ENCODE measurements at regions not wholly inside any gene's neighbourhood (a gene's known extent, or its start where the extent isn't known, plus 50 kb on each side); places are given as distances from the start of the nearest gene placed in this dataset.
"Not testable (repeated sequence)": the region's sequence is repeated elsewhere in the genome, so short reads cannot be mapped to it uniquely, and the experiment has no call there.

DNA sequence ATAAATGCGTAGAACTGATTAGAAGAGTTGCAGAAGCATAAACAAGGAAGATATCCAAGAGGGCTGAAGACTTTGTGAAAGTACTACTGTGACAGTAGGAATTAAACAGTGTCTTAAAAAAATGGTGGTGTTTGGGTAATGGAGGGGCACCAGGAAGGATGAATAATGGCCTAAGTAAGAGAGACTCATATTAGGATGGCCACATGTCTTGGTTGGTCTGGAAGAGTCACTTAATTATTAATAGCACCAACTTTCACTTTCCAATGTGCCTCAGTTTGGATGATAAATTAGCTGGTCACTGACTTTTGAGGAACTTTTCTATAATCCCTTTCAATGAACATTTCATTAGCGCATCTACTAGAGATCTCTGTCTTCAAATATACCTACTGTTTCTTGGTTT, 372.2 kb downstream of the NYAP2 start:
- DNase-seq, result no peak

DNA sequence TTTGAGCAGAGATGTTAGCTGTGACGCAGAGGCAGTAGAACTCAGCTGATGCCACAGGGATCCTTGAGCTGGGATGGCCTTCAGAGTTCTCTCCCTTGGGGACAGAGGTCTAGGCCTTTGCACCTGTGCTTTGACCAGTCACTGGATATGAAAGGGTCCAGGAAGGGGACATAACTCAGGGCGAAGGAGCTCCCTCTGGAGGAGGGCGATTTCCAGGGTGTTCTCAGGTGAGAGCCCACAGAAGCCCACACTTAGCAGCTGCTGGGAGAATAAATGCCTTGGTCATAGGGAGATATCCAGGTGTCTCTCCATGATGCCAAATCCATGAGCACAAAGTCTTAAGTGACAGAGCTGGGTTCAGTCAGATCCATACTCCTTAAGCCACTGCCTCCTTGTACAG, 369.2 kb downstream of the NYAP2 start:
- DNase-seq, result no peak

DNA sequence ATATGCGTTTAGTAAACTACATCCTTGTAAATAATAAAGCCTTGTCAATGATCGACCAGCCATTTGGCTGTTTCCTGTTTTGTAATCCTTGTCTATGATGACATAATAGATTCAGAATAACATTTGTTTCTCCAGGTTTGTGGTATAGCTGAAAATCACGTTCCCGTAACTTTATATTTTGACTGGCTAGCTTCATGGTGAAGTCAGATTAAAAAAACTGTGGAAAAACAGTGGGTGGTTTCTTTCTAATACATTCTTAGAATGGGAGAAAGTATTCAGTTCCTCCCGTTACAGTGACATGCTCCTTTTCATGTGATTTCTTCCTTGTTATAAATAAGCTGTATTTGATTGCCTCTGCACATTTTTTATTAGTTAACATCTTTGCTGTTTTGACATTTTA, 366.9 kb downstream of the NYAP2 start:
- no peak for DNase-seq

DNA sequence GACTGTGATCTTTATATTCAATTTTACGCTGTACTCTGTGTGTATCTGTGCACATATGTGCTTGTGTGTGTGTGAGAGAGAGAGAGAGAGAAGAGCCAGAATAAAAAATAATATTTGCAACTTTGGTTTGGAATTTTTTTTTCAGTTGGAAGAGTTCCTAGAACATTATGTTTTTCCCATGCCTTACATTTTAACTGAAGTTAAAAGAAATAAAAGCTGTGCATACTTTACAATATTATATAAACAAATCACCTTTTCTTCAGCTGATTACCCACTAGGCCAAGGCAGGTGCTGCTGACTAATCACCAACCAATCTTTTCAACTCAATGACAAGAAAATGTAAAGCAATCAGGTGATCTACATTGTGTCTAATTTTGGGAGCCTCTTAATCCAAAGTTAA, 366.3 kb downstream of the NYAP2 start:
- DNase-seq, result no peak

DNA sequence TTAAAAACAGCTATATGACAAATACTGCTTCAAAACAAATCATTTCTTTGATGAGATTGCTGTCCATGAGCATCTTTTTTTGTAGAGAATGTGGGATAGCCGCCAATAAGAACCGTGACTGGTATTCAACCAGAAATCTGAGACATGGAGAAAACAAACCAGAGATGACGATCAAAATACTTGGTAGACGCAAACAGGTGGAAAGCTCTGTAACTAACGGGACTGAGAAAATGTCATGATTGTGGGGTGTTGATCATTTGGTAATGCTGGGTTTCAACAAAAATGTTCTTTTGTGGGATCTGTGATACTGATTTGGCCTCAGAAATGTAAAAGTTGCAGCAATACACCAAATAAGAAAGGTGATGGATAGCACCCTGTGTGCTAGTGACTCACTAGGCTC, 364.8 kb downstream of the NYAP2 start:
- no peak for DNase-seq

GRCh38 chr2:225763711-225764110, 364.2 kb downstream of the NYAP2 start:
- DNase-seq, result no peak

DNA sequence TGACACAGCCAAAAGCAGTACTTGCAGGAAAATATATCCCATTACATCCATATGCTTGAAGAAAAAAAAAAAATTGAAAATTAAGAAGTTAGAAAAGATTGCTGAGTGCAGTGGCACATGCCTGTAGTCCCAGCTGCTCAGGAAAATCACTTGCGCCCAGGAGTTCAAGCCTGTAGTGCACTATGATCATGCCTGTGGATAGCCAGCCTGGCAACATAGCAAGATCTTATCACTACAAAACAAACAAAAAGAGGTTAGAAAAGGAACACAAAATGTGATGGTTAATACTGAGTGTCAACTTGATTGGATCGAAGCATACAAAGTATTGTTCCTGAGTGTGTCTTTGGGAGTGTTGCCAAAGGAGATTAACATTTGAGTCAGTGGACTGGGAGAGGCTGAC, 361.9 kb downstream of the NYAP2 start:
- no peak for DNase-seq

DNA sequence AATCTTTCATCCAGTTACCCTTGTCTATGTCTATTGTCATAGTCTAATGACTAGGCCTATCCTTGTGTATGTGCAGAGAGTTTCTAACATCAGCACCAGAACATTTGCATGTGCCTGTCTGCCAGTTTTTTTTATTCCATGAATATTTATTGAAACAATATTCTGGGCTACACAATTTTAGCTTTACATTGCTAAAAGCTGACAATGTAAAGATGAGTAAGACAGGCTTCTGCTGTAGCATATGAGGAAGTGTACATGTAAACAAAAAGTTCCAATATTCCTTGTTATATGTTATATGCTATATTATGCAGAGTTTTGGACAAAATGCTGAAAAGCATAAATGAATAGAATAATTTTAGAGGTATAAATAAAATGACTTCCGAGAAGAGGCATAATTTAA, 357.7 kb downstream of the NYAP2 start:
- DNase-seq, result no peak

DNA sequence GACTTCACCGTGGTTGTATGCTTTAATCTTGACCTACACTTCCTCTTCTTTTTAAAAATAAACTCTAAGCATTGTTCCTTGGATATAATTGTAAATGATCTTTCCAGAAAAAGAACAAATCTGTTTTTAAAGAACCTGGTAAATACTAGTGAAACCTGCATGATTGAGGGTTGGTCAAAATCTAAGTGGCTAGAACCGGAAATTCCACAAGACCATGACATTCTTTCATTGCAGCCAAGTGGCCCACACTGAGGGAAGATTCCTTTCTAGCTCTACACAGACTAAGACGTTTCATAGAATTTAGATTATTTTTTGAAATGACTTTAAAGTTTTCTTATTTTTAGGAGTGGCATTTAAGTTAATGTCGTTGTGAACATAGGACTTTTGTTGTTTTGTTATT, 356.7 kb downstream of the NYAP2 start:
- no peak for DNase-seq

DNA sequence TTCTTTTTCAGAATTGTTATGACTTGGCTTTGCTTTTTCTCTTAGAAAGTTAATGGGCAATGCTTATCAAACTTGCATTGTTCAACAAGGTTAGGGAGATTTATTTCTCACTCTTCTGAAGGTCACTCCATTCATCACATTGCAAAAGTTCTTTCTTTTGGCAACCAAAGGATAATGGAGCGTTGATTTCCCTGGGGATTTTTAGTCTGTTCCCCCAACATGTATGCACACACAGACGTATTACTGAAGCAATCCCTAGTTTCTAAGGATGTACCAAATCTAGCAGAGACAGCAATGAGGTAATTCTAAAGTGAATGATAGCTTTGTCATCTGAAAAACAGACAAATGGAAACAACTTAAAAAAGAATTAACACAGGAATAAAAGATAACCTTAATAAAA, 349.1 kb downstream of the NYAP2 start:
- no peak for DNase-seq

- DNase-seq, result not testable (repeated sequence)
Observed at GRCh38 chr2:225743996-225744395, 344.5 kb downstream of the NYAP2 start.

- no peak for DNase-seq
Observed at GRCh38 chr2:225742487-225742886, 343.0 kb downstream of the NYAP2 start.

- DNase-seq, result no peak
Observed at GRCh38 chr2:225740086-225740485, 340.6 kb downstream of the NYAP2 start.

DNA sequence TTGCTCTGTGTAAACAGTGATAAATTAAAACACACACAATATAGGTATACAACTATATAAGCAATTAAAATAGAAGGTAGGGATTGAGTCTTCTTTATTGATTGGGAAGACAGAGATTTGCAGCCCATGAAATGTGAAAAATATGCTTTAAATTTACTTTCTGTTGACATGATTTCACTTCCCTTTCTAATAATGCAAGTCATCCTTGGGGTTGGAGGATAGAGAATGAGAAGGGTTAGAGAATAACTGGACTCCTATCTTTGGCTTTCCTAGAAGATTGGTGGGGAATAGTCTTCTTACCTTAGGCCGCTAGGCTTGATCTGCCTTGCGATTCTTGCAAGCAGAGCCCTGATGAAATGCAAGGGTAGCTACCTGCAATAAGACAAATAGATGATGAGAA, 339.8 kb downstream of the NYAP2 start:
- no peak for DNase-seq

DNA sequence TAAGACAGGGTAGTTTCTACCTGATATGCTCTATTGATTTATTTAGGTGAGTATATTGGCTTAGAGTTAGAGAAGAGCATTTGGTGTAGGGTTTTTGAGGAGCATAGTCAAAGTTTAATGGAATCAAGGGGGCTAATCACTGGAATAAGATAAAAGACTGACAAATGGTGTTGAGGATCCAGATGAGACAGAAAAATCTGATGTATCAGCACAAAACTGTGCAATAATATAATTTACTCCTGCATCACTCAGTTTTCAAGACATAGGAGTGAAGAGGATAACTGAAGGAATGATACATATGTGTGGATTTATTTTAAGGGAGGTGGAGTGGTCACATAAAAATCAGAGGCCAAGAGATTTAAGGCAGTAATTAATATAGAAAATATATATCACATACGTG, 339.2 kb downstream of the NYAP2 start:
- no peak for DNase-seq

DNA sequence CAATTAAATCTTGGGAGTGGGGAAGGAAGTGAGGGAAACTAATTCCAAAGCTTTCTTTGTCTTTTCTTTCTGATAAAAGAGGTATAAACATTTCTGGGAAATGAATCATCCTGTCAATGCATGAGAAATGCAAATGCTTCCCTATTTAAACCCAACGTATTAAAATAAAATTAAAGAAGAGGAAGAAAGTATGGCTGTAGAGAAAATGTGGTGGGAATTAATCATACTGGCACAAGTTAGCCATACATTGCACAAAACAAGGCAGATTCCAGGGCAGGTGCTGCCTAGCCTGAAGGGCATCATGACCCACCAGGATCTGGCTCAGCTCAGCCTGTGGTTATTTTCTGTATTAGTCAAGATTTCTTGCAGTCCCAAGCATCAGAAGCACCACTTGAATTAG, 338.0 kb downstream of the NYAP2 start:
- no peak for DNase-seq

DNA sequence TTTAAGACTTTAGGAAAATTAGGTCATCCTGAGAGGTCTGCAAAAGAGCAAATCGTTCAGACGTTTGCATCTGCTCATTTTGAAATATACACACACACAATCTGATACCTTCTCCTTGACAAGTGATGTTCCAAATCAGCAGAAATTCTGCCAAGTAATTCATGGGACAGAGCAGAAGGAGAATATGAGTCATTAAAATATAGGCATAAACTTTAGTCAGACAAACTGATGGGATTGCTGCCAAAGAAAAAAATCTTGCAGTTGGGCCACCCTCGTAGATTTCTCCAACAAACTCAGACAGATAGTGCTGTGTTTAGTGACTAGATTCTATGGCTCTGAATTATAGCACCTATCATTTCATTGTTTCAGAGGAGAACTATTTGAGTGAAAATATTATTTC, 336.3 kb downstream of the NYAP2 start:
- DNase-seq, result no peak

DNA sequence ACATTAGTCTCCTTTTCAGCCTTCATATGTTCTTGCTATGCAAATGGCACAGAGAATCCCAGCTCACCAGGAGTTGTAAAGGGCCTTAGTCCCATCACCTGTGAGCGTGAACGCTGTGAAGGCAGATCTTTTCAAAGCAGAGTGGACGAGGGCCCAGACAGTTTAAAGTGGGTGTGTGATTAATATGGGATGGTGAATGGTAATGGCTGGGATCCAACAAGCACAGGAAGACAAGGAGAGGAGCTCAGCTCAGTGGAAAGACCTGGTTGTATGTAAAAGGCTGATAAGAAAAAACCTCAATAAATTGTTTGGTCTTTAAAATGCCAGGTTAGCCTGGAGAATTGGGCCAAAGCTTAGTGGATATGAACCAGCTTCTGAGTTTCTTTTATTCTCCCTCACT, 326.2 kb downstream of the NYAP2 start:
- DNase-seq, result no peak
